Activated naive CD8-positive, alpha-beta T cell treated with anti-CD3 and anti-CD28 coated beads, Interleukin-2, amount 10 ng/mL, durations not matched to agents 7 days and 5 days (primary cell): ENCODE measurements at regions not wholly inside any gene's neighbourhood (a gene's known extent, or its start where the extent isn't known, plus 50 kb on each side); places are given as distances from the start of the nearest gene placed in this dataset.

Source experiments
- ATAC-seq: fragments of 150-1000 bp; cut with Tn5 transposase; one replicate; pipeline ENCODE4 v1.10.0; 2021; ENCODE audit warnings: low read depth, moderate library complexity
- POLR2A ChIA-PET: fragments of 350-600 bp; sonication (Branson Sonifier 250); formaldehyde crosslinking; loops from one replicate; lab custom pipeline; 2021; ENCODE audit warnings: antibody characterized with exemption; lab: Charles Lee
- DNase-seq: peaks from one replicate; pipeline ENCODE4 v3.0.0; 2021
- H3K27ac Mint-ChIP-seq: one replicate; pipeline ENCODE4 v1.8.0; 2022; ENCODE audit warnings: mild to moderate bottlenecking, mixed read lengths
- H3K27me3 Mint-ChIP-seq: one replicate; pipeline ENCODE4 v1.8.0; 2022; ENCODE audit warnings: mild to moderate bottlenecking, moderate library complexity, mixed read lengths
- H3K36me3 Mint-ChIP-seq: one replicate; pipeline ENCODE4 v1.8.0; 2021; ENCODE audit warnings: mild to moderate bottlenecking, mixed read lengths
- H3K4me1 Mint-ChIP-seq: one replicate; pipeline ENCODE4 v1.8.0; 2021; ENCODE audit warnings: mixed read lengths
- H3K4me3 Mint-ChIP-seq: one replicate; pipeline ENCODE4 v1.8.0; 2022; ENCODE audit warnings: mild to moderate bottlenecking, moderate library complexity, mixed read lengths
- H3K9me3 Mint-ChIP-seq: one replicate; pipeline ENCODE4 v1.8.0; 2021; ENCODE audit warnings: mixed read lengths

DNA sequence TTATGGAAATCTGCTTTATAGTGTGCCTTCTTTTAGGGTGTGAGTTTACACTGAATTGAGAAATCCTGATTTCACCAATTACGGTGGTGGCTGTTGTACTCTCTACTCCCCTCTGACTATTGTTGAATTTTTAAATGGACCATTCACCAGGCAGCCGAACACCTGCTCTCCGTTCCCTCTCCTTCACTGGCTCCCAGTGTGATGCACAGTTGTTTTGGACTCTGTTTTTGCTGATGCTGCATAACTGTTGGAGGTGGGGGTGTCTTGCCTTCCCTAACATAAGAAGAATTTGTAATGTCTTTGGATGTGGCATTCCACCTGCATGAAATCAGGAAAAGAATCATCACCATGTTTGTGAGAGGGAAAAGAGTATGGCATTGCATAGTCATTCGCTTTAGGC is 341.2 kb downstream of the SNAPC1 start:
- H3K27me3 Mint-ChIP-seq: peaks cover 12% of the 10 kb centered on the region
- no peaks in the 10 kb centered on the region for H3K36me3 Mint-ChIP-seq
- ATAC-seq: no peak
- no peaks in the 10 kb centered on the region for H3K9me3 Mint-ChIP-seq
- H3K4me1 Mint-ChIP-seq: no peaks in the 10 kb centered on the region
- POLR2A ChIA-PET: no interaction called here
- H3K4me3 Mint-ChIP-seq: no peak overlapping the region
- DNase-seq: no peak
- no peak overlapping the region for H3K27ac Mint-ChIP-seq

DNA sequence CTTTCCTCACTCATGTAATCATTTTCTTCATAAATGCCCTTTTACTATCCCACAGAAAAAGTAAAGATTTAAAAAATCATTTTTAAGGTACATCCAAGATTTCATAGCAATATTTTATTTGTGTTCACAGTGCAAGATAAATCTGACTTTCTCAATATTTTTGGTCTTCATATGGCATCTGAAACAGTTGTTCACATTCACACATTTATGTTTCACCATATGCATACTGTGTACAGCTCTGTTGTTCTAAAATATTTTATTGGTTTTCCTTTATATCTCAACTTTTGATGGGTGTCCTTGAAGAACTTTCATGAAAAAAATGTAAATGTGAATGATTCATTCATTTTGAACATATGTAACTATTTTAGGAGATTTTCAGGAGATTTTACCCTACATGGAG is 348.7 kb downstream of the SNAPC1 start:
- Mint-ChIP-seq H3K9me3 (no peaks in the 10 kb centered on the region), H3K27me3 (peaks cover 38% of the 10 kb centered on the region), H3K4me1 (no peaks in the 10 kb centered on the region), H3K36me3 (no peaks in the 10 kb centered on the region), H3K27ac (no peak overlapping the region), H3K4me3 (no peak overlapping the region)
- no peak for DNase-seq
- ATAC-seq: no peak
- POLR2A ChIA-PET: no interaction called here

DNA sequence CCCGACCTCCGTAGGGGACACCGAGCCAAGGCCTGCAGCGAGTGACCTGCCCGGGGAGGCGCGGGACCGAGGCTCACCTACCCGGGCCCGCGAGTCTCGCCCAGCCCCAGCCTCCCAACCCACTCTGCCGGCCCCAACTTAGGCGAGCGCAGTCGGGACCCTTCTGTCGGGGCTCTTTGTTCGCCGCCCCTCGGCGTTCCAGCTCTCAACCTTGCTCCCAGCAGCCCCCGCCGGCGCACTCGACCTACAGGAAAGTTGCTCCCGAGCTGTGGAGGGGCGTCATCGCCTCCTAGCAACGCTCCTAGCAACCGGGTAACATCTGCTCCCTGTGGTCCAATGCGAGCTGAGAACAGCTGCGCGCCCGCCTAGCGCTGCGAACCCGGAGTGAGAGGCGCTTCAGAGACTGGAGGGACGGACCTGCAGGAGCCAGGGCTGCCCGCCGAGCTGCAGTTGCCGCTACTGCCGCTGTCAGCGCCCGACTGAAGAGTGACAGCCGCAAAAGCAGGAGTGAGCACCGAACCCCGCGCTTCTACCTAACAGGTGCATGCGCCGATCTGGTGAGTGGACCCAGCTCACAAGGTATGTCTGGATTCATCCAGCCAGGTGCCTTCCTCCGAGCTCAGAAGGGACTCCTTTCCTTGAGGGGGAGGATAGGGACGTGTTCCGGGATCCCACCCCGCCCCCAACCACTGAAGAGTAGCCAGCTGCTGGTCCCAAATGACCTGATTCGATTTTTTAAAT is 355.0 kb downstream of the SNAPC1 start:
- peak overlapping the region; percentile 46 for H3K4me3 Mint-ChIP-seq
- peak; percentile 97 for ATAC-seq
- peaks cover 8% of the 10 kb centered on the region for H3K4me1 Mint-ChIP-seq
- no peaks in the 10 kb centered on the region for H3K36me3 Mint-ChIP-seq
- peak; percentile 67 for DNase-seq
- no peak overlapping the region for H3K27ac Mint-ChIP-seq
- H3K9me3 Mint-ChIP-seq: no peaks in the 10 kb centered on the region
- POLR2A ChIA-PET: no interaction called here
- H3K27me3 Mint-ChIP-seq: peaks cover 62% of the 10 kb centered on the region

DNA sequence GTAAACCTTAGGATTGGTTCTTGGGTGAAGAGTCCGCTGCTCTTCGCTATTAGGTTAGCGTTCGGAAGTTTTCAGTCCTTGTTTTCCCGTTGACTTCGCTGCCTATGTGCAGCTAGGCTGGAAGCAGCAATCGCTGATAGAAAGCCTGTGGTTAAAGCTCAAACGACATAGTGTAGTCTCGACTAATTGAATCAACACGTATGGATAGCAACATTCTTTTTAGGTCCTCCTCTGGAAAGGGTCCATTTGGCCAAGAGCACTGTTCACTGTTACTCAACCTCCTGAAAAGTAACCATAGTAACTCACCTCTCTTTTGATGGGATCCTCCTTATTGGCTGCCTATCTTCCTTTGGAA is 355.5 kb downstream of the SNAPC1 start:
- H3K4me3 Mint-ChIP-seq: peak overlapping the region; percentile 46
- POLR2A ChIA-PET: no interaction called here
- H3K9me3 Mint-ChIP-seq: no peaks in the 10 kb centered on the region
- H3K36me3 Mint-ChIP-seq: no peaks in the 10 kb centered on the region
- ATAC-seq (no peak), DNase-seq (no peak)
- H3K27me3 Mint-ChIP-seq: peaks cover 66% of the 10 kb centered on the region
- no peak overlapping the region for H3K27ac Mint-ChIP-seq
- peaks cover 8% of the 10 kb centered on the region for H3K4me1 Mint-ChIP-seq

- H3K4me3 Mint-ChIP-seq: no peak overlapping the region
These were observed 356.2 kb downstream of the SNAPC1 start for GRCh38 chr14:62118461-62118860.

DNA sequence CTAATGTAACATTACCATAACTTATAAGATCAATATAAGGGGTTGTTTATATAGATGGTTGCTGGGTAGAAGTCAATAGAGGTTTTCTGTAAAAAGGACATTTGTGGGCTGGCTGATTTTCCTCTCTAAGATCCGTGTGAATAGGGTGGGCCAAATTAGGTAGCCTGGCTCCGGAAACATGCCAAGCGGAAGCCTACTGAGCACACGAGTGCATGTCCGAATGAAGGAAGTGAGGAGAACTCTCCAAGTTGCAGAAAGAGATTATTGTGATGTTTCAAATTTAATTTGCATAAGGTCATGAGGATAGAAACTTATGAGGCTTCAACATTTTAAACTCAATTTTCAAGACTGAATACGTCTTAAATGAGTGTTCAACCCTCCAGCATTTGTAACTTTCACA is 356.7 kb downstream of the SNAPC1 start:
- no peak overlapping the region for H3K4me3 Mint-ChIP-seq
- peaks cover 75% of the 10 kb centered on the region for H3K27me3 Mint-ChIP-seq
- DNase-seq (no peak), ATAC-seq (no peak)
- H3K36me3 Mint-ChIP-seq: no peaks in the 10 kb centered on the region
- POLR2A ChIA-PET: no interaction called here
- no peak overlapping the region for H3K27ac Mint-ChIP-seq
- no peaks in the 10 kb centered on the region for H3K9me3 Mint-ChIP-seq
- H3K4me1 Mint-ChIP-seq: peaks cover 8% of the 10 kb centered on the region

More at GRCh38 chr14:62118461-62118860, 356.2 kb downstream of the SNAPC1 start:
- Mint-ChIP-seq H3K27me3 (peaks cover 72% of the 10 kb centered on the region), H3K9me3 (no peaks in the 10 kb centered on the region), H3K27ac (no peak overlapping the region), H3K36me3 (no peaks in the 10 kb centered on the region), H3K4me1 (peaks cover 8% of the 10 kb centered on the region)
- POLR2A ChIA-PET: no interaction called here
- no peak for ATAC-seq
- DNase-seq: no peak

DNA sequence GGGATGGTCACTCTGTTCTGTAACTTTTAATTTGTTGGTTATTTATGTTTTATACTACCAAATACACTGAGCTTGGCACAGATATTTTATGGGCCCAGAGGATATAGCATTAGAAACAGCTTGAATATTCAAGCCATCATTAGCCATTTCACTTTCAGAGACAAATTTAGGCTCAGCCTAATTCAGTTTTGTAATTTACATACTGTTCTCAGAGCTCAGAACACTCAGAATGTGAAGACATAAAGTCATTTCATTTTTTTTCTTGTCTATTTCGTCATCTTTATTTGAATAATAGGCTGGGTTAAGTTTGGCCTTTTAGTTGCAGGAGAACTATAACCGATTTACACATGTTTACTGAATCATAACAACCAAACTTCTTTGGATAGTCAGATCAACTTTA is 361.7 kb downstream of the SNAPC1 start:
- Mint-ChIP-seq H3K9me3 (no peaks in the 10 kb centered on the region), H3K4me3 (no peak overlapping the region), H3K27me3 (peaks cover 60% of the 10 kb centered on the region), H3K4me1 (no peaks in the 10 kb centered on the region), H3K36me3 (no peaks in the 10 kb centered on the region), H3K27ac (no peak overlapping the region)
- DNase-seq (no peak), ATAC-seq (no peak)
- POLR2A ChIA-PET: no interaction called here

DNA sequence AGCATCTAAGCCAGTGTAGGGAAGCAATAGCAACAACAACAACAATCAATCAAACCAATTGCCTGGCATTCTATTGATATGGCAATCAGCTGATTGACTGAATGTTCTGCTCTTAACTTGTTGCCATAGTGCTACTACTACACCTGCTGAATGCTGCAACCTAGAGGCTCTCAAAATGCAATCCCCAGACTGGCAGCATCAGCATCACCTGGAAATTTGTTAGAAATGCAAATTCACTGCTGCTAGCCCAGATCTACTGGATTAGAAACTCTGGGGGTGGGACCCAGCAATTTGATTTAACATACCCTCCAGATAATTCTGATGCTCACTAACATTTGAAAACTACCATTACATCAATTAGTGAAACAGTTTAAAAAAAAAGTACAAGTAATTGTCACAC is 363.6 kb downstream of the SNAPC1 start:
- POLR2A ChIA-PET: no interaction called here
- H3K4me1 Mint-ChIP-seq: no peaks in the 10 kb centered on the region
- H3K36me3 Mint-ChIP-seq: no peaks in the 10 kb centered on the region
- H3K9me3 Mint-ChIP-seq: no peaks in the 10 kb centered on the region
- no peak for DNase-seq
- H3K4me3 Mint-ChIP-seq: no peak overlapping the region
- no peak for ATAC-seq
- no peak overlapping the region for H3K27ac Mint-ChIP-seq
- peaks cover 62% of the 10 kb centered on the region for H3K27me3 Mint-ChIP-seq

DNA sequence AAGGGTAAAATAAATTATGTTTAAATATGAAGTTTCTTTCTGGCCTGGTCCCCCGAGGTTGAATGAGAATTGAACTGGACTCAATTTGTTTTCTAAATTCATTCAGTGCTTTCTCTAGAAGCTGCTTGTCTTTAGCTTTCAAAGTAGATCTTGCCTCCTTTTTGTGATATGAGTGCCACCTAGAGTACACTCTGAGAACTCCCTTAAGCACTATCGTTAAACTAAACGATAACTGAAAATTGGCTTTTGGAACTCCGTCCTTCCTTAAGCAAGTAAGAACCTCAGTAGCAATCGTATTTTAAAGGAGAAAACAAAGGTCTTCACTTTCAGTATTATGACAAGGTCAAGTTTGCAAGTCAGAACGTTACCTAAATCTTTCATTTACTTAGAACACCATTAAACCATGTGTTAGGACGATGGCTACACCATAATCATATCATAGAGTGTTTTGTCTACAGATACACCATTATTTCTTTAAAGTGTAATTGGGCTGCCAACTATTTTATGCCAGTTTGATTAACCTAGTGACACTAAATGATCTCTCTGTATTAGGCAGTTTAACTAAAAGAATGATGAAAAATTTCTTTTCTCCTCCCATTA is 364.8 kb downstream of the SNAPC1 start:
- no peak for DNase-seq
- Mint-ChIP-seq H3K4me3 (no peak overlapping the region), H3K36me3 (no peaks in the 10 kb centered on the region), H3K9me3 (no peaks in the 10 kb centered on the region), H3K27ac (no peak overlapping the region), H3K4me1 (no peaks in the 10 kb centered on the region), H3K27me3 (peaks cover 74% of the 10 kb centered on the region)
- ATAC-seq: peak; percentile 36
- POLR2A ChIA-PET: no interaction called here

- POLR2A ChIA-PET: no interaction called here
- H3K27ac Mint-ChIP-seq: no peak overlapping the region
These were observed 368.2 kb downstream of the SNAPC1 start for GRCh38 chr14:62130441-62130840.

GRCh38 chr14:62133776-62134550 is 371.7 kb downstream of the SNAPC1 start:
- no peaks in the 10 kb centered on the region for H3K36me3 Mint-ChIP-seq
- no peak overlapping the region for H3K4me3 Mint-ChIP-seq
- H3K27me3 Mint-ChIP-seq: peaks cover 47% of the 10 kb centered on the region
- H3K9me3 Mint-ChIP-seq: peaks cover 1% of the 10 kb centered on the region
- no peak overlapping the region for H3K27ac Mint-ChIP-seq
- POLR2A ChIA-PET: no interaction called here
- no peaks in the 10 kb centered on the region for H3K4me1 Mint-ChIP-seq
- DNase-seq (no peak), ATAC-seq (no peak)

More at GRCh38 chr14:62130441-62130840, 368.2 kb downstream of the SNAPC1 start:
- DNase-seq (no peak), ATAC-seq (no peak)
- H3K4me3 Mint-ChIP-seq: no peak overlapping the region
- H3K4me1 Mint-ChIP-seq: no peaks in the 10 kb centered on the region
- peaks cover 61% of the 10 kb centered on the region for H3K27me3 Mint-ChIP-seq
- H3K36me3 Mint-ChIP-seq: no peaks in the 10 kb centered on the region
- peaks cover 1% of the 10 kb centered on the region for H3K9me3 Mint-ChIP-seq

- no peak overlapping the region for H3K27ac Mint-ChIP-seq
- H3K4me1 Mint-ChIP-seq: no peaks in the 10 kb centered on the region
- H3K36me3 Mint-ChIP-seq: no peaks in the 10 kb centered on the region
- H3K9me3 Mint-ChIP-seq: peaks cover 1% of the 10 kb centered on the region
- POLR2A ChIA-PET: no interaction called here
- ATAC-seq (no peak), DNase-seq (no peak)
- peaks cover 16% of the 10 kb centered on the region for H3K27me3 Mint-ChIP-seq
- no peak overlapping the region for H3K4me3 Mint-ChIP-seq
These were observed 376.4 kb downstream of the SNAPC1 start for GRCh38 chr14:62138593-62138992.

DNA sequence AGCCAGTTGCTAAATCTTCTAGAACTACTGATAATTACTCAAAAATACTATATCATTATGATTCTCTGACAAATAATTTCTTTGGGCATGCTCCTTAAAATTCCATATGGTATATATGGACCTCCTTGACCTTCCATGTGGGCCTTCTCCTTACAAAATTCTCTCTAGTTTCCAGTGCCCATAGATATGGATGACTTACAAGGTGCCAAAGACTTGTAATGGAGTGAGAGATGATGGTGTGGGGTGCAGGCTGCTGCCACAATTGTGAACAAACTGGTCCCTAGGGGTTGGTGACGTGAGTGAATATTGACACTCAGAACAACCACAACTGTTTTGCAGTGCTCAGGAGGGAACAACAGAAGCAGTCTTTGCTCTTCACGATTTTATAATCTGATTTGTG is 378.9 kb downstream of the SNAPC1 start:
- no peak for ATAC-seq
- DNase-seq: no peak
- POLR2A ChIA-PET: no interaction called here
- H3K27ac Mint-ChIP-seq: no peak overlapping the region
- H3K4me3 Mint-ChIP-seq: no peak overlapping the region
- H3K36me3 Mint-ChIP-seq: no peaks in the 10 kb centered on the region
- peaks cover 16% of the 10 kb centered on the region for H3K27me3 Mint-ChIP-seq
- no peaks in the 10 kb centered on the region for H3K4me1 Mint-ChIP-seq
- H3K9me3 Mint-ChIP-seq: no peaks in the 10 kb centered on the region

GRCh38 chr14:62143245-62143644 is 381.0 kb downstream of the SNAPC1 start:
- H3K27me3 Mint-ChIP-seq: peaks cover 12% of the 10 kb centered on the region
- peaks cover 8% of the 10 kb centered on the region for H3K9me3 Mint-ChIP-seq
- no peak overlapping the region for H3K4me3 Mint-ChIP-seq
- DNase-seq (no peak), ATAC-seq (no peak)
- POLR2A ChIA-PET: no interaction called here
- H3K4me1 Mint-ChIP-seq: no peaks in the 10 kb centered on the region
- no peak overlapping the region for H3K27ac Mint-ChIP-seq
- H3K36me3 Mint-ChIP-seq: no peaks in the 10 kb centered on the region
